Activated naive CD8-positive, alpha-beta T cell treated with anti-CD3 and anti-CD28 coated beads, Interleukin-2, amount 50 U/mL, for 24 hours (primary cell): ENCODE measurements at regions not wholly inside any gene's neighbourhood (a gene's known extent, or its start where the extent isn't known, plus 50 kb on each side); places are given as distances from the start of the nearest gene placed in this dataset.

Experiments
- ATAC-seq: fragments of 150-1000 bp; cut with Tn5 transposase; one replicate; pipeline ENCODE4 v1.10.0; 2021
- DNase-seq: peaks from one replicate; pipeline ENCODE4 v3.0.0; 2021
- H3K27ac Mint-ChIP-seq: one replicate; pipeline ENCODE4 v1.8.0; 2021; ENCODE audit warnings: mild to moderate bottlenecking, mixed read lengths
- H3K27me3 Mint-ChIP-seq: one replicate; pipeline ENCODE4 v1.8.0; 2021; ENCODE audit warnings: mixed read lengths
- H3K36me3 Mint-ChIP-seq: one replicate; pipeline ENCODE4 v1.8.0; 2021; ENCODE audit warnings: low read depth, mixed read lengths
- H3K4me1 Mint-ChIP-seq: one replicate; pipeline ENCODE4 v1.8.0; 2021; ENCODE audit warnings: mixed read lengths
- H3K4me3 Mint-ChIP-seq: one replicate; pipeline ENCODE4 v1.8.0; 2021; ENCODE audit warnings: mild to moderate bottlenecking, moderate library complexity, mixed read lengths
- H3K9me3 Mint-ChIP-seq: one replicate; pipeline ENCODE4 v1.8.0; 2021; ENCODE audit warnings: mixed read lengths

GRCh38 chr1:214983126-214983869 is 99.2 kb upstream of the KCNK2 start:
- no peak for ATAC-seq
- H3K4me3 Mint-ChIP-seq = no peak overlapping the region
- no peaks in the 10 kb centered on the region for H3K4me1 Mint-ChIP-seq
- no peak for DNase-seq
- H3K36me3 Mint-ChIP-seq = peaks cover 1% of the 10 kb centered on the region
- no peaks in the 10 kb centered on the region for H3K27me3 Mint-ChIP-seq
- no peak overlapping the region for H3K27ac Mint-ChIP-seq
- peaks cover 6% of the 10 kb centered on the region for H3K9me3 Mint-ChIP-seq

GRCh38 chr1:214989341-214989740 is 93.2 kb upstream of the KCNK2 start:
- H3K9me3 Mint-ChIP-seq = no peaks in the 10 kb centered on the region
- no peaks in the 10 kb centered on the region for H3K4me1 Mint-ChIP-seq
- H3K27me3 Mint-ChIP-seq = peaks cover 2% of the 10 kb centered on the region
- ATAC-seq (no peak), DNase-seq (no peak)
- H3K36me3 Mint-ChIP-seq = no peaks in the 10 kb centered on the region
- H3K27ac Mint-ChIP-seq = no peak overlapping the region
- no peak overlapping the region for H3K4me3 Mint-ChIP-seq

- no peak for DNase-seq
- H3K4me1 Mint-ChIP-seq = no peaks in the 10 kb centered on the region
- H3K4me3 Mint-ChIP-seq = no peak overlapping the region
- no peaks in the 10 kb centered on the region for H3K9me3 Mint-ChIP-seq
- ATAC-seq = no peak
- no peak overlapping the region for H3K27ac Mint-ChIP-seq
- no peaks in the 10 kb centered on the region for H3K36me3 Mint-ChIP-seq
- H3K27me3 Mint-ChIP-seq = peaks cover 2% of the 10 kb centered on the region
Observed at GRCh38 chr1:214990619-214991018, 91.9 kb upstream of the KCNK2 start.

GRCh38 chr1:214991691-214992315 is 90.7 kb upstream of the KCNK2 start:
- Mint-ChIP-seq H3K9me3 (no peaks in the 10 kb centered on the region), H3K36me3 (no peaks in the 10 kb centered on the region), H3K4me1 (no peaks in the 10 kb centered on the region), H3K4me3 (no peak overlapping the region), H3K27ac (no peak overlapping the region), H3K27me3 (peaks cover 2% of the 10 kb centered on the region)
- ATAC-seq (no peak), DNase-seq (no peak)

- no peak overlapping the region for H3K4me3 Mint-ChIP-seq
- ATAC-seq = no peak
- H3K27me3 Mint-ChIP-seq = peaks cover 2% of the 10 kb centered on the region
- H3K4me1 Mint-ChIP-seq = no peaks in the 10 kb centered on the region
- H3K9me3 Mint-ChIP-seq = no peaks in the 10 kb centered on the region
- no peak for DNase-seq
- H3K36me3 Mint-ChIP-seq = no peaks in the 10 kb centered on the region
- H3K27ac Mint-ChIP-seq = no peak overlapping the region
Observed at GRCh38 chr1:214993419-214993818, 89.1 kb upstream of the KCNK2 start.

GRCh38 chr1:214997685-214998084 is 84.9 kb upstream of the KCNK2 start:
- Mint-ChIP-seq H3K4me3 (no peak overlapping the region), H3K4me1 (no peaks in the 10 kb centered on the region), H3K36me3 (no peaks in the 10 kb centered on the region), H3K27me3 (no peaks in the 10 kb centered on the region), H3K27ac (no peak overlapping the region), H3K9me3 (no peaks in the 10 kb centered on the region)
- ATAC-seq (no peak), DNase-seq (no peak)

GRCh38 chr1:215001419-215002021 is 81.0 kb upstream of the KCNK2 start:
- Mint-ChIP-seq H3K4me1 (no peaks in the 10 kb centered on the region), H3K9me3 (peaks cover 6% of the 10 kb centered on the region), H3K27me3 (no peaks in the 10 kb centered on the region), H3K4me3 (no peak overlapping the region), H3K27ac (no peak overlapping the region), H3K36me3 (peaks cover 2% of the 10 kb centered on the region)
- no peak for DNase-seq
- ATAC-seq = no peak

- DNase-seq = no peak
- H3K27me3 Mint-ChIP-seq = no peaks in the 10 kb centered on the region
- no peak overlapping the region for H3K27ac Mint-ChIP-seq
Observed at GRCh38 chr1:215002471-215002870, 80.1 kb upstream of the KCNK2 start.

GRCh38 chr1:215003686-215004085 is 78.9 kb upstream of the KCNK2 start:
- H3K4me3 Mint-ChIP-seq = no peak overlapping the region
- ATAC-seq = no peak
- no peaks in the 10 kb centered on the region for H3K4me1 Mint-ChIP-seq
- peaks cover 2% of the 10 kb centered on the region for H3K36me3 Mint-ChIP-seq
- H3K27me3 Mint-ChIP-seq = no peaks in the 10 kb centered on the region
- DNase-seq = no peak
- H3K27ac Mint-ChIP-seq = no peak overlapping the region
- H3K9me3 Mint-ChIP-seq = peaks cover 6% of the 10 kb centered on the region

More at GRCh38 chr1:215002471-215002870, 80.1 kb upstream of the KCNK2 start:
- H3K9me3 Mint-ChIP-seq = peaks cover 6% of the 10 kb centered on the region
- no peak for ATAC-seq
- no peaks in the 10 kb centered on the region for H3K4me1 Mint-ChIP-seq
- peaks cover 2% of the 10 kb centered on the region for H3K36me3 Mint-ChIP-seq
- H3K4me3 Mint-ChIP-seq = no peak overlapping the region

GRCh38 chr1:215004121-215004827 is 78.3 kb upstream of the KCNK2 start:
- Mint-ChIP-seq H3K4me1 (no peaks in the 10 kb centered on the region), H3K27me3 (no peaks in the 10 kb centered on the region), H3K36me3 (peaks cover 2% of the 10 kb centered on the region), H3K27ac (no peak overlapping the region), H3K4me3 (no peak overlapping the region), H3K9me3 (peaks cover 6% of the 10 kb centered on the region)
- no peak for DNase-seq
- ATAC-seq = no peak

- DNase-seq = no peak
- Mint-ChIP-seq H3K27me3 (no peaks in the 10 kb centered on the region), H3K4me3 (no peak overlapping the region), H3K4me1 (no peaks in the 10 kb centered on the region), H3K36me3 (peaks cover 2% of the 10 kb centered on the region), H3K9me3 (peaks cover 6% of the 10 kb centered on the region), H3K27ac (no peak overlapping the region)
- ATAC-seq = no peak
Observed at GRCh38 chr1:215005078-215005477, 77.5 kb upstream of the KCNK2 start.

GRCh38 chr1:215005656-215006345 is 76.7 kb upstream of the KCNK2 start:
- ATAC-seq (no peak), DNase-seq (no peak)
- Mint-ChIP-seq H3K9me3 (peaks cover 6% of the 10 kb centered on the region), H3K36me3 (peaks cover 2% of the 10 kb centered on the region), H3K4me3 (no peak overlapping the region), H3K27ac (no peak overlapping the region), H3K27me3 (no peaks in the 10 kb centered on the region), H3K4me1 (no peaks in the 10 kb centered on the region)

GRCh38 chr1:215007880-215008279 is 74.7 kb upstream of the KCNK2 start:
- Mint-ChIP-seq H3K27me3 (no peaks in the 10 kb centered on the region), H3K4me1 (no peaks in the 10 kb centered on the region), H3K27ac (no peak overlapping the region), H3K4me3 (no peak overlapping the region), H3K36me3 (peaks cover 2% of the 10 kb centered on the region), H3K9me3 (peaks cover 6% of the 10 kb centered on the region)
- ATAC-seq = no peak
- DNase-seq = no peak

GRCh38 chr1:215018555-215018954 is 64.0 kb upstream of the KCNK2 start:
- ATAC-seq = no peak
- Mint-ChIP-seq H3K4me3 (no peak overlapping the region), H3K27ac (no peak overlapping the region), H3K4me1 (no peaks in the 10 kb centered on the region), H3K27me3 (no peaks in the 10 kb centered on the region), H3K36me3 (no peaks in the 10 kb centered on the region), H3K9me3 (peaks cover 5% of the 10 kb centered on the region)
- no peak for DNase-seq
